ENCODE measurements at regions not wholly inside any gene's neighbourhood (a gene's known extent, or its start where the extent isn't known, plus 50 kb on each side); places are given as distances from the start of the nearest gene placed in this dataset.

DNA sequence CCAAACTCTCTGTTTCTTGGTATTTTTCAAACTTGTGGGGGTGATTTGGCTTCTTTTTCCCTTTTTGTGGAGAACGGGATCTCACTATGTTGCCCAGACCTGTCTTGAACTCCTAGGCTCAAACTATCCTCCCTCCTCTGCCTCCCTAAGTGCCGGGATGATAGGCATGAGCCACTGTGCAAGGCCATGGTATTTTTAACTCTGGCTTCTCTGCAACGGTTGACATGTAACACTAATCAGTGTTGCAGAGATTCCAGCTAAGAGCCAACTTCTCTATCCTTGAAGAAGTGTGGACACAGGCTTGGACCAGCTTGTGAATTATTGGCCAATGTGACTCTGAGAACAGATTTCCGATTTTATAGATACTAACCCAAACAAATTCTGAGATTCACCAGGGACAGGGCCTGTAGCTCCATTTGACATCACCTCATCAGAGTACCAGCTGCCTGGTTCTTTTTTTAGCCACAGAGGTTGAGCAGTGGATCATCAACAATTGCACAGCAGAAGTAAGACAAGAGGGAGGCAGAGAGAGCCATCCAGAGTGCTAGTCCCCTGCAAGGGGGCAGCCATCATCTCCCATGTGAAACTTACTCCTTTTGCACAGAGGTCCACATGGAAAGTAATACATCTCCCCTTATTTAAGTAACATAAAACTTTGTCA lies 98.1 kb upstream of the SYNPR start:
- no peak for FAIRE-seq

GRCh38 chr3:63192248-63192647 lies 85.9 kb upstream of the SYNPR start:
- CTCF ChIA-PET (ENCODE audit: low intra/inter-chr PET ratio, low total read pairs): interaction anchor here (2.0 kb wide), 1 partner anchor 527 kb away, joined by 12 read pairs; no protein-coding TSS in a partner anchor
- intact Hi-C loops (cut with micrococcal nuclease; ENCODE audit: unreplicated experiment) (loop anchor here (10.0 kb wide), 1 partner anchor 317 kb away; the partner anchor contains the start of gene CADPS), in situ Hi-C loops (cut with HindIII; ENCODE audit: extremely low pct_ligation_motif_present, low pct_unique_long_range_greater_than_20kb) (loop anchor here (10.0 kb wide), 1 partner anchor 527 kb away; no protein-coding TSS in a partner anchor)
- H3K36me3 ChIP-seq (replicated peaks in 1 of 2; ENCODE audit: control insufficient read depth in 1 of 2, insufficient read depth in 2 of 2, low read length in 2 of 2): no peaks in the 10 kb centered on the region
- H2AFZ ChIP-seq (ENCODE audit: low read length): no peak overlapping the region
- H3K27me3 ChIP-seq (ENCODE audit: control insufficient read depth in 1 of 2, insufficient read depth in 2 of 2, low read length in 2 of 2): no peaks in the 10 kb centered on the region
- H3K4me2 ChIP-seq (ENCODE audit: low read depth, low read length): no peak overlapping the region
- 2% methylated on average over 3 of the region's 3 CpGs for WGBS (ENCODE audit: low lambda C conversion rate)
- FAIRE-seq (no peak), ATAC-seq (peak; percentile 44; the same call in 2 of the 3 replicates), DNase-seq (ENCODE audit: low spot score) (no peak)
- POLR2A ChIA-PET: no interaction called here
- no peaks in the 10 kb centered on the region for H3K4me1 ChIP-seq (ENCODE audit: insufficient read depth, low read length)
- TF ChIP-seq MYNN (CRISPR knock-in tag; IDR thresholded peaks at IDR 0.05; ENCODE audit: low read depth): no peak
- TF ChIP-seq DPF2 (CRISPR knock-in tag; IDR thresholded peaks at IDR 0.05; ENCODE audit: borderline replicate concordance, low read depth): no peak
- no peak for TF ChIP-seq RBM39 (IDR thresholded peaks at IDR 0.05; ENCODE audit: low read depth, low read length, poor library complexity, severe bottlenecking)
- TF ChIP-seq NFYC (CRISPR knock-in tag; IDR thresholded peaks at IDR 0.05): no peak
- no peak for TF ChIP-seq ZNF782 (CRISPR knock-in tag; IDR thresholded peaks at IDR 0.05; ENCODE audit: borderline replicate concordance)
- no peak for TF ChIP-seq TRIM22 (IDR thresholded peaks at IDR 0.05)
- no peak for TF ChIP-seq FOXA3 (CRISPR knock-in tag; IDR thresholded peaks at IDR 0.05)
- TF ChIP-seq ELF4 (CRISPR knock-in tag; IDR thresholded peaks at IDR 0.05; ENCODE audit: borderline replicate concordance): no peak
- TF ChIP-seq NFRKB (IDR thresholded peaks at IDR 0.05): no peak
- no peak for TF ChIP-seq DR1 (CRISPR knock-in tag; IDR thresholded peaks at IDR 0.05)
- TF ChIP-seq ZNF468 (CRISPR knock-in tag; IDR thresholded peaks at IDR 0.05): no peak
- no peak for TF ChIP-seq ZNF512 (CRISPR knock-in tag; IDR thresholded peaks at IDR 0.05)
- TF ChIP-seq ZNF709 (CRISPR knock-in tag; IDR thresholded peaks at IDR 0.05): no peak
- TF ChIP-seq MXD1 (CRISPR knock-in tag; IDR thresholded peaks at IDR 0.05): no peak
- no peak overlapping the region for H3K4me3 ChIP-seq (replicated peaks in 1 of 3; ENCODE audit: insufficient read depth in 1 of 3, low read depth in 2 of 3, low read length in 3 of 3)
- no peak overlapping the region for H3K9ac ChIP-seq (ENCODE audit: insufficient read depth, low read depth, low read length)
- no peak overlapping the region for H3K27ac ChIP-seq (ENCODE audit: extremely low read length, insufficient read depth, low read length)
- H4K20me1 ChIP-seq (ENCODE audit: insufficient read depth, low read length): no peaks in the 10 kb centered on the region
- BruUV-seq (replicated peaks): no TSS peak
- H3K79me2 ChIP-seq (ENCODE audit: insufficient read depth, low read length): no peaks in the 10 kb centered on the region
- H3K9me3 ChIP-seq (ENCODE audit: low read length): no peaks in the 10 kb centered on the region

More for the DNA sequence above, 98.1 kb upstream of the SYNPR start:
- no peaks in the 10 kb centered on the region for H4K20me1 ChIP-seq (ENCODE audit: insufficient read depth, low read length)
- TF ChIP-seq ISL2 (CRISPR knock-in tag; IDR thresholded peaks at IDR 0.05): no peak
- H3K4me3 ChIP-seq (replicated peaks in 1 of 3; ENCODE audit: insufficient read depth in 1 of 3, low read depth in 2 of 3, low read length in 3 of 3): no peak overlapping the region
- WGBS (ENCODE audit: low lambda C conversion rate): 0% methylated on average over 4 of the region's 4 CpGs
- H3K36me3 ChIP-seq (replicated peaks in 1 of 2; ENCODE audit: control insufficient read depth in 1 of 2, insufficient read depth in 2 of 2, low read length in 2 of 2): no peaks in the 10 kb centered on the region
- POLR2A ChIA-PET: no interaction called here
- H3K9me3 ChIP-seq (ENCODE audit: low read length): no peaks in the 10 kb centered on the region
- H3K27ac ChIP-seq (ENCODE audit: extremely low read length, insufficient read depth, low read length): no peak overlapping the region
- CTCF ChIA-PET (ENCODE audit: low intra/inter-chr PET ratio, low total read pairs): no interaction called here
- H2AFZ ChIP-seq (ENCODE audit: low read length): no peak overlapping the region
- no peaks in the 10 kb centered on the region for H3K79me2 ChIP-seq (ENCODE audit: insufficient read depth, low read length)
- intact Hi-C loops (cut with micrococcal nuclease; ENCODE audit: unreplicated experiment) (no loop called here), in situ Hi-C loops (cut with HindIII; ENCODE audit: extremely low pct_ligation_motif_present, low pct_unique_long_range_greater_than_20kb) (no loop called here)
- ATAC-seq (no peak), DNase-seq (ENCODE audit: low spot score) (no peak)
- no peaks in the 10 kb centered on the region for H3K4me1 ChIP-seq (ENCODE audit: insufficient read depth, low read length)
- H3K4me2 ChIP-seq (ENCODE audit: low read depth, low read length): no peak overlapping the region
- BruUV-seq (replicated peaks): no TSS peak
- no peaks in the 10 kb centered on the region for H3K27me3 ChIP-seq (ENCODE audit: control insufficient read depth in 1 of 2, insufficient read depth in 2 of 2, low read length in 2 of 2)
- no peak overlapping the region for H3K9ac ChIP-seq (ENCODE audit: insufficient read depth, low read depth, low read length)
